Breast epithelium (tissue), 4 donors: ENCODE measurements at regions not wholly inside any gene's neighbourhood (a gene's known extent, or its start where the extent isn't known, plus 50 kb on each side); places are given as distances from the start of the nearest gene placed in this dataset.
"Not testable (repeated sequence)": the region's sequence is repeated elsewhere in the genome, so short reads cannot be mapped to it uniquely, and the experiment has no call there.

Experiments used
- DNase-seq, 2 donors: peaks; one replicate each; pipeline ENCODE4 v3.0.0-alpha.2; 2019; ENCODE audit warnings: low spot score in 2 of 2
- H3K27ac ChIP-seq, 2 donors: fragments of 200-600 bp; sonication (generic) in 1 of 2; one replicate each; pipeline ENCODE4 v1.5.1; 2016 to 2019; ENCODE audit warnings: mild to moderate bottlenecking in 1 of 2
- H3K27me3 ChIP-seq, 2 donors: fragments of 200-600 bp; sonication (generic) in 1 of 2; one replicate each; pipeline versions ENCODE4 v1.5.1 to v1.6.0; 2017 to 2019; ENCODE audit warnings: control low read depth in 1 of 2, mild to moderate bottlenecking in 1 of 2
- H3K36me3 ChIP-seq: fragments of 200-600 bp; one replicate; pipeline ENCODE4 v1.5.1; 2019
- H3K4me1 ChIP-seq, 2 donors: fragments of 200-600 bp; sonication (generic); one replicate each; pipeline ENCODE4 v1.5.1; 2016 to 2019; ENCODE audit warnings: control low read depth in 1 of 2
- H3K4me3 ChIP-seq, 3 donors: fragments of 200-600 bp; sonication (generic); 1 replicate in 2 of 3; 2 replicates in 1 of 3; pipeline ENCODE4 v1.5.1; 2016 to 2019; ENCODE audit warnings: mild to moderate bottlenecking in 3 of 3, moderate library complexity in 2 of 3
- H3K9me3 ChIP-seq, 2 donors: fragments of 200-600 bp; sonication (generic) in 1 of 2; one replicate each; pipeline ENCODE4 v1.5.1; 2016 to 2019; ENCODE audit warnings: control low read depth in 1 of 2
- POLR2A ChIP-seq: fragments of 450-650 bp; IDR thresholded peaks from one replicate; pipeline ENCODE4 v1.6.1; 2016; ENCODE audit warnings: antibody characterized with exemption, mild to moderate bottlenecking, moderate library complexity
- POLR2AphosphoS5 ChIP-seq, 3 donors: sonication (generic); formaldehyde crosslinking; IDR thresholded peaks; one replicate each; pipeline ENCODE4 v1.6.1; 2017; ENCODE audit warnings: antibody characterized with exemption in 3 of 3
- intact Hi-C: fragments of 100-400 bp; cut with DNase I; formaldehyde crosslinking; loops from one replicate; pipeline ENCODE4 v1.15.1; 2023; ENCODE audit warnings: low total_unique reads
- TF ChIP-seq, protein P1 (sequence below), 3 donors: fragments of 450-650 bp; IDR thresholded peaks; one replicate each; pipeline ENCODE4 v1.5.1; 2016 to 2017; ENCODE audit warnings: antibody characterized with exemption in 3 of 3, mild to moderate bottlenecking in 3 of 3, moderate library complexity in 3 of 3

DNA sequence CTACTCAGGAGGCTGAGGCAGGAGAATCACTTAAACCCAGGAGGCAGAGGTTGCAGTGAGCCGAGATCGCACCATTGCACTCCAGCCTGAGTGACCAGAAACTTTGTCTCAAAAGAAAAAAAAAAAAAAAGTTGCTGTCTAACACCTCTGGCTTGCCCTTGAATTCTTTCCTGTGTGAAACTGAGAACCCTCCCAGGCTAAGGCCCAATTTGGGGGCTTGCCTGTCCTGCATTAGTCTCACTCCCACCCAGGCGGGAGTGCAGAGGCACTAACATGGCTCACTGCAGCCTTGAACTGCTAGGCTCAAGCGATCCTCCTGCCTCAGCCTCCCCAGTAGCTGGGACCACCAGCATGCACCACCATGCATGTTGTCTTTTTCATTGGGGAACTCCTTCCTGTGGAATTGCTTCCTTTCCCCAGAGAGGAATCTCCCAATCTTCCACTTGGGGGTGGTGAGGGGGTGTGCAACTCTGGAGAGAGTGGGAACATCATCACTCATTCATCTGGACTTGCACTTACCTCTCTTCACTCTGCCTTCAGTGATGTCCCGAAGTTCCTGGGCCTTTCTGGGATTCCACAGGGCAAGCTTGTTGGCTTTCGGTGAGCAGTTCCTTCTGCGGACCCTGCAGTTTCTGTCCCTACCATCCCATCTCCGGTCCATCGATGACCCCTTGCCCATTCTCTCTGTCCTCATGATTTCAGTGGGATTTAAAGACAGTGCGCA lies 62.1 kb upstream of the CREB3L1 start:
- Histone ChIP-seq H3K4me1 (no peaks in the 10 kb centered on the region), H3K9me3 (no peaks in the 10 kb centered on the region), H3K4me3 (no peak overlapping the region), H3K27ac (no peak overlapping the region), H3K27me3 (no peaks in the 10 kb centered on the region), H3K36me3 (no peaks in the 10 kb centered on the region)
- no peak for TF ChIP-seq POLR2AphosphoS5 (IDR thresholded peaks at IDR 0.05)
- TF ChIP-seq POLR2A = no peak
- TF ChIP-seq, protein P1, sequence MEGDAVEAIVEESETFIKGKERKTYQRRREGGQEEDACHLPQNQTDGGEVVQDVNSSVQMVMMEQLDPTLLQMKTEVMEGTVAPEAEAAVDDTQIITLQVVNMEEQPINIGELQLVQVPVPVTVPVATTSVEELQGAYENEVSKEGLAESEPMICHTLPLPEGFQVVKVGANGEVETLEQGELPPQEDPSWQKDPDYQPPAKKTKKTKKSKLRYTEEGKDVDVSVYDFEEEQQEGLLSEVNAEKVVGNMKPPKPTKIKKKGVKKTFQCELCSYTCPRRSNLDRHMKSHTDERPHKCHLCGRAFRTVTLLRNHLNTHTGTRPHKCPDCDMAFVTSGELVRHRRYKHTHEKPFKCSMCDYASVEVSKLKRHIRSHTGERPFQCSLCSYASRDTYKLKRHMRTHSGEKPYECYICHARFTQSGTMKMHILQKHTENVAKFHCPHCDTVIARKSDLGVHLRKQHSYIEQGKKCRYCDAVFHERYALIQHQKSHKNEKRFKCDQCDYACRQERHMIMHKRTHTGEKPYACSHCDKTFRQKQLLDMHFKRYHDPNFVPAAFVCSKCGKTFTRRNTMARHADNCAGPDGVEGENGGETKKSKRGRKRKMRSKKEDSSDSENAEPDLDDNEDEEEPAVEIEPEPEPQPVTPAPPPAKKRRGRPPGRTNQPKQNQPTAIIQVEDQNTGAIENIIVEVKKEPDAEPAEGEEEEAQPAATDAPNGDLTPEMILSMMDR (IDR thresholded peaks at IDR 0.05) = no peak
- intact Hi-C loops = no loop called here
- DNase-seq = no peak

DNA sequence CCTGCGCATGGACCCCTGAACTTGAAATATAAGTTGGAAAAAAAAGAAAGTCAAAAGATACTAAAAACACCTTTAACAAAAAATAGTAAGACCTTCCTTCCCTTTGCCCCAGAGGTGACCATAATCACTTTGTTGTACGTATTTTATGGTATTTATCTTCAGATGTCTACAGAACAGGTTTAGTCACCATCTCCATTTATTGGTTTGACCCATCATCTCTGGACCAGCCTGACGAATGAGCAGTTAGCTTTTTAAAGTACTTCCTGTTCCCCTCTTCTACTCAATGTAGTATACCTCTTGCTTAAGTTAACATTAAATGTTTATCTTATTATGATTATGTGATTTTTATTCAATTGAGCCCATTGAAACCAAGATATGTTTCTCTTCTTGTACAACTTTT lies 64.7 kb upstream of the CREB3L1 start:
- Histone ChIP-seq H3K27me3 (no peaks in the 10 kb centered on the region), H3K9me3 (no peaks in the 10 kb centered on the region), H3K4me3 (no peak overlapping the region), H3K36me3 (no peaks in the 10 kb centered on the region), H3K4me1 (no peaks in the 10 kb centered on the region), H3K27ac (no peak overlapping the region)
- TF ChIP-seq POLR2AphosphoS5 (IDR thresholded peaks at IDR 0.05) (no peak), POLR2A (no peak)
- TF ChIP-seq, protein P1 (IDR thresholded peaks at IDR 0.05) = no peak
- intact Hi-C loops = no loop called here
- no peak for DNase-seq

DNA sequence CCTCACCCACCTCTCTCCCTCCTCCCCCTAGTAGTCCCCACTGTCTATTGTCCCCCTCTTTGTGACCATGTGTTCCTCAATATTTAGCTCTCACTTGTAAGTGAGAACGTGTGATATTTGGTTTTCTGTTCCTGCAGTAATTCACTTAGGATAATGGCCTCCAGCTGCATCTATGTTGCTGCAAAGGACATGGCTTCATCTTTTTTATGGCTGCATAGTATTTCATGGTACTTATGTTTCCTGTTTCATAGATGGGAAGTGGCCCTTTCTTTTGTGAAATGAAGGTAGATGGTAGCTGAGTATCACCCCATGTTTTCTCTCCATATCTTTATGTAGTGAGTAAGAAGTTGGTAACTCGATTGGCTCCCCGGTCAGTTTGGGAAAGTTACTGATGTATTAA lies 66.6 kb upstream of the CREB3L1 start:
- Histone ChIP-seq H3K36me3 (no peaks in the 10 kb centered on the region), H3K4me3 (no peak overlapping the region), H3K9me3 (no peaks in the 10 kb centered on the region), H3K27me3 (no peaks in the 10 kb centered on the region), H3K27ac (no peak overlapping the region), H3K4me1 (no peaks in the 10 kb centered on the region)
- intact Hi-C loops = no loop called here
- TF ChIP-seq POLR2AphosphoS5 (IDR thresholded peaks at IDR 0.05) = no peak
- TF ChIP-seq POLR2A = no peak
- TF ChIP-seq, protein P1 (IDR thresholded peaks at IDR 0.05) = no peak
- no peak for DNase-seq

DNA sequence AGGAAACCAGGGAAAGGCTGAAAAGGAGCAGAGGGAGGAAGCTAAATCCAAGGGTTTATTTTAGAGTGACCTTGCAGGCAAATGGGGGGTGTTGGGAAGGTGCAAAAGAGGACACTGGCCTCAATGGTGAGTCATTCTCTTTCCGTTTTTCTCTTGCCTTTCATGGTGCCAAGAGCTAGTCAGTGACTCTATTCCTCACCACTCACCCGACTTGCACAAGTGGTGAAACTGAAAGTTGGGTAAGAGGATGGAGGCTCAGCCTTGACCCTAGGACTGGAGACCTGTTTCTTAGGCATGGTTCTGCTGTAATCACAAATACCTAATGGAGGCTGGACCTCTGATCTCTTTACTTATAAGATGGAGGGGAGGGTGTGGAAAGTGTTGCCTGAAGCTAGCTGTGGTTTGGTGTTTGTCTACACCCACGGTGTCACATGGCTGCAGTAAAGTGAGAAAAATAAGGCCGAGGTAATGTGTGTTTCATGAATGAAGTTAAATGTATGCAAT lies 67.3 kb upstream of the CREB3L1 start:
- no peak for DNase-seq
- Histone ChIP-seq H3K27ac (no peak overlapping the region), H3K36me3 (no peaks in the 10 kb centered on the region), H3K9me3 (no peaks in the 10 kb centered on the region), H3K27me3 (no peaks in the 10 kb centered on the region), H3K4me3 (no peak overlapping the region), H3K4me1 (no peaks in the 10 kb centered on the region)
- TF ChIP-seq POLR2AphosphoS5 (IDR thresholded peaks at IDR 0.05) = no peak
- TF ChIP-seq, protein P1 (IDR thresholded peaks at IDR 0.05) = no peak
- intact Hi-C loops = no loop called here

DNA sequence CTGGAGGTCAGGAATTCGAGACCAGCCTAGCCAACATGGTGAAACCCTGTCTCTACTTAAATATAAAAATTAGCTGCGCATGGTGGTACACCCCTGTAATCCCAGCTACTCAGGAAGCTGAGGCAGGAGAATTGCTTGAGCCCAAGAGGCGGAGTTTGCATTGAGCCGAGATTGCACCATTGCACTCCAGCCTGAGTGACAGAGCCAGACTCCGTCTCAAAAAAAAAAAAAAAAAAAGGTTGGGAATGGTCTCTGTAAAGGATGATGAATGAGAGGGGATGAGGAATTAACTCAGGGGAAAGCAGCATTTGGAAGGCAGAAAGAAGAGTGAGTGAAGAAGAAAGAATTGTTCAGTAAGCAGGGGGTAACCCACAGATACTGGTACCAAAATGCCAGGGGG lies 67.8 kb upstream of the CREB3L1 start:
- H3K27me3 ChIP-seq, DNase-seq, H3K4me3 ChIP-seq, H3K4me1 ChIP-seq, H3K9me3 ChIP-seq, intact Hi-C loops, H3K36me3 ChIP-seq, H3K27ac ChIP-seq: not testable (repeated sequence)
